ENCODE measurements at regions not wholly inside any gene's neighbourhood (a gene's known extent, or its start where the extent isn't known, plus 50 kb on each side); places are given as distances from the start of the nearest gene placed in this dataset.

DNA sequence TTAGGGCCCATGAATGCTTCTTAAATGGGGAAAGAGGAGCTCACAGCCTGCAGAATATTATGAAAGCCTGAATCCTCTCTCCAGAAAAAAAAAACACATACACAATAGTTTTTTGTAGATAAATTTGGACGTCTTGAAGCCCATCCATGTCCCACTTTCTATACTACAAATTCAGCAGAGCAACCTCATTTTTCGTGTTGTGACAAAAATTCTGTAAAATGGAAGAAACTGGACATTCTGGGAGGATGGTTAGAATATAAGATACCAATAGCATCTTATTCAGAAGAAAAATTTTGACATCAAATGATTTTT lies 102.1 kb downstream of the ZNF281 start:
- TF ChIP-seq, protein P1, sequence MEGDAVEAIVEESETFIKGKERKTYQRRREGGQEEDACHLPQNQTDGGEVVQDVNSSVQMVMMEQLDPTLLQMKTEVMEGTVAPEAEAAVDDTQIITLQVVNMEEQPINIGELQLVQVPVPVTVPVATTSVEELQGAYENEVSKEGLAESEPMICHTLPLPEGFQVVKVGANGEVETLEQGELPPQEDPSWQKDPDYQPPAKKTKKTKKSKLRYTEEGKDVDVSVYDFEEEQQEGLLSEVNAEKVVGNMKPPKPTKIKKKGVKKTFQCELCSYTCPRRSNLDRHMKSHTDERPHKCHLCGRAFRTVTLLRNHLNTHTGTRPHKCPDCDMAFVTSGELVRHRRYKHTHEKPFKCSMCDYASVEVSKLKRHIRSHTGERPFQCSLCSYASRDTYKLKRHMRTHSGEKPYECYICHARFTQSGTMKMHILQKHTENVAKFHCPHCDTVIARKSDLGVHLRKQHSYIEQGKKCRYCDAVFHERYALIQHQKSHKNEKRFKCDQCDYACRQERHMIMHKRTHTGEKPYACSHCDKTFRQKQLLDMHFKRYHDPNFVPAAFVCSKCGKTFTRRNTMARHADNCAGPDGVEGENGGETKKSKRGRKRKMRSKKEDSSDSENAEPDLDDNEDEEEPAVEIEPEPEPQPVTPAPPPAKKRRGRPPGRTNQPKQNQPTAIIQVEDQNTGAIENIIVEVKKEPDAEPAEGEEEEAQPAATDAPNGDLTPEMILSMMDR (IDR thresholded peaks at IDR 0.05; ENCODE audit: insufficient read depth, low read length), result no peak
- TF ChIP-seq POLR2AphosphoS5 (IDR thresholded peaks at IDR 0.05; ENCODE audit: low read depth), result no peak
- no peak for TF ChIP-seq GABPA (IDR thresholded peaks at IDR 0.05; ENCODE audit: low read depth)
- TF ChIP-seq, protein P2, sequence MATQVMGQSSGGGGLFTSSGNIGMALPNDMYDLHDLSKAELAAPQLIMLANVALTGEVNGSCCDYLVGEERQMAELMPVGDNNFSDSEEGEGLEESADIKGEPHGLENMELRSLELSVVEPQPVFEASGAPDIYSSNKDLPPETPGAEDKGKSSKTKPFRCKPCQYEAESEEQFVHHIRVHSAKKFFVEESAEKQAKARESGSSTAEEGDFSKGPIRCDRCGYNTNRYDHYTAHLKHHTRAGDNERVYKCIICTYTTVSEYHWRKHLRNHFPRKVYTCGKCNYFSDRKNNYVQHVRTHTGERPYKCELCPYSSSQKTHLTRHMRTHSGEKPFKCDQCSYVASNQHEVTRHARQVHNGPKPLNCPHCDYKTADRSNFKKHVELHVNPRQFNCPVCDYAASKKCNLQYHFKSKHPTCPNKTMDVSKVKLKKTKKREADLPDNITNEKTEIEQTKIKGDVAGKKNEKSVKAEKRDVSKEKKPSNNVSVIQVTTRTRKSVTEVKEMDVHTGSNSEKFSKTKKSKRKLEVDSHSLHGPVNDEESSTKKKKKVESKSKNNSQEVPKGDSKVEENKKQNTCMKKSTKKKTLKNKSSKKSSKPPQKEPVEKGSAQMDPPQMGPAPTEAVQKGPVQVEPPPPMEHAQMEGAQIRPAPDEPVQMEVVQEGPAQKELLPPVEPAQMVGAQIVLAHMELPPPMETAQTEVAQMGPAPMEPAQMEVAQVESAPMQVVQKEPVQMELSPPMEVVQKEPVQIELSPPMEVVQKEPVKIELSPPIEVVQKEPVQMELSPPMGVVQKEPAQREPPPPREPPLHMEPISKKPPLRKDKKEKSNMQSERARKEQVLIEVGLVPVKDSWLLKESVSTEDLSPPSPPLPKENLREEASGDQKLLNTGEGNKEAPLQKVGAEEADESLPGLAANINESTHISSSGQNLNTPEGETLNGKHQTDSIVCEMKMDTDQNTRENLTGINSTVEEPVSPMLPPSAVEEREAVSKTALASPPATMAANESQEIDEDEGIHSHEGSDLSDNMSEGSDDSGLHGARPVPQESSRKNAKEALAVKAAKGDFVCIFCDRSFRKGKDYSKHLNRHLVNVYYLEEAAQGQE (IDR thresholded peaks at IDR 0.05; ENCODE audit: insufficient replicate concordance, low read depth), result no peak
- TF ChIP-seq SPI1 (IDR thresholded peaks at IDR 0.05; ENCODE audit: borderline replicate concordance, low read depth), result no peak
